ENCODE measurements at regions not wholly inside any gene's neighbourhood (a gene's known extent, or its start where the extent isn't known, plus 50 kb on each side); places are given as distances from the start of the nearest gene placed in this dataset.

- TF ChIP-seq, protein P1, sequence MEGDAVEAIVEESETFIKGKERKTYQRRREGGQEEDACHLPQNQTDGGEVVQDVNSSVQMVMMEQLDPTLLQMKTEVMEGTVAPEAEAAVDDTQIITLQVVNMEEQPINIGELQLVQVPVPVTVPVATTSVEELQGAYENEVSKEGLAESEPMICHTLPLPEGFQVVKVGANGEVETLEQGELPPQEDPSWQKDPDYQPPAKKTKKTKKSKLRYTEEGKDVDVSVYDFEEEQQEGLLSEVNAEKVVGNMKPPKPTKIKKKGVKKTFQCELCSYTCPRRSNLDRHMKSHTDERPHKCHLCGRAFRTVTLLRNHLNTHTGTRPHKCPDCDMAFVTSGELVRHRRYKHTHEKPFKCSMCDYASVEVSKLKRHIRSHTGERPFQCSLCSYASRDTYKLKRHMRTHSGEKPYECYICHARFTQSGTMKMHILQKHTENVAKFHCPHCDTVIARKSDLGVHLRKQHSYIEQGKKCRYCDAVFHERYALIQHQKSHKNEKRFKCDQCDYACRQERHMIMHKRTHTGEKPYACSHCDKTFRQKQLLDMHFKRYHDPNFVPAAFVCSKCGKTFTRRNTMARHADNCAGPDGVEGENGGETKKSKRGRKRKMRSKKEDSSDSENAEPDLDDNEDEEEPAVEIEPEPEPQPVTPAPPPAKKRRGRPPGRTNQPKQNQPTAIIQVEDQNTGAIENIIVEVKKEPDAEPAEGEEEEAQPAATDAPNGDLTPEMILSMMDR (IDR thresholded peaks at IDR 0.05; ENCODE audit: low read length) = no peak
- no peak for TF ChIP-seq EZH2 (optimal IDR thresholded peaks at IDR 0.05; ENCODE audit: low read depth, low read length)
Measured at GRCh38 chr9:89880161-89880560, 275.3 kb downstream of the GADD45G start.
